HG02623 (cell line): ENCODE measurements at regions not wholly inside any gene's neighbourhood (a gene's known extent, or its start where the extent isn't known, plus 50 kb on each side); places are given as distances from the start of the nearest gene placed in this dataset.
"Not testable (repeated sequence)": the region's sequence is repeated elsewhere in the genome, so short reads cannot be mapped to it uniquely, and the experiment has no call there.

ENCODE experiments used
- ATAC-seq: cut with Tn5 transposase; IDR thresholded peaks from one replicate; pipeline ENCODE4 v1.9.1; 2021; ENCODE audit warnings: moderate library complexity; ENCODE audit not compliant: unreplicated experiment

DNA sequence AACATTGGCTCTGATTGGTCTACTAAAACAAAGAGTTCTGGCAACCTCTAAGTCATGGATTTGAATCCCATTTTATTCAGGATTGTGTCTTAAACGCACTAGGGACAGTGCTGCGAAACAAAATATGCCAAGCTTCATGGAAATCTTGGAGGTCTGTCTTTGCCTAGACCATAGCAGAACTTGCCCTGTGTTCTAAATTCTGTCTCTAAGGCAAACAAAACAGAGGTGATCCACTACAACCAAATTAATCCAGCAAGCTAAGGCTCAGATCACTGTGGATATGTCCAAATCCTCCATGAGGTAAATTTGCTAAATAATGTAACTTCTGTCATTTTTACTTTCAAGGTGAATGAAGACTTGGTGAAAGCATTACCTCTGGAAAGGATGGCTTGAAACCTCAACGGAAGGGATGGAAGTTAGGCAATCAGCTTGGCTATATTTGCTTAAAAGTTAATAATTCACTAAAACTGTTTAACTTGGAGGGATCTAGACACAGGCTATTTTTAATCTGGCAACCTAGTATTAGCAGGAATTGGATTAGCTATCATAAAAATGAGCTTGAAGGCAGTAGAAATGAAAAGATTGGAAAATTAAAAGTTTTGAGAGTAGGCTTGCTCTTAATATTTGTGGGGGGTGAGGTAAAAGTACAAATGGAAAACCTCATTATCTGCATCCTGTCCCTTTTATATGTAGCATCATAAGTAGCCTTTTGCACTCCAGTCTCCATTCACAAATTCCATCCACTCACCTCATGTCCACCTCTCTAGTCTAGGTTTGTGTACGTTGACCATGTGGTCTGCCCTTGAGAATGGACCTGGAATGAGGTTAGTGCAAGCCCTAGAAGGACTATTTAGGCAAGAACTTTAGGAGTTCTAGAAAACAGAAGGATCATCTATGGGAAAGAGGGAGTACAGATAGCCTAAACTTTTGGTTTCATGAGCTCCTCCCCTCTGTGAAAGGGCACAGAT, 176.2 kb downstream of the SMC2 start:
- no peak for ATAC-seq

DNA sequence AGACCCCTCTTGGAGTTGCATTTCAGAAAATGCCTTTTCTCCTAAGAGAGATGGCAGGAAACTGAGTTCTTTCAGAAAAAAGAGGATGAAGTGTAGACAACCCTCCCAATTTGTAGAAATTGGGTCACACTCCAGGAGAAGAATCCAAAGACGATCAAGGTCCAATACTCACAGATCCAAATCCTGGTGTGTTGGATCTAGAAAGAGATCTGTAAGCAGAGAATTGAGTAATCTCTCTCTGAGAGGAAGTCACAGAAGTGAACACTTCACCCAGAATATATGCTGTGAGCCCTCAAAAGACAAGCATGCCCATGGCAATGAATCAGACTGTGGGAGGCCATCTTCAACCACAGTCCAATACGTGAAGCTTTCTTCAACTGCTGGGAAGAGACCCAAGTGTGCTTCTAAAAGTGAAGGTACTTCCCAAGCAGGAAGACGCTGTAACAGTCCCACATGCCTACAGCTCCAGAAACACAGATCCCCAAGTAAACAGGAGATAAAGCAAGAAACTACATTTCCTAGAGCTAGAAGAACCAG, 182.7 kb downstream of the SMC2 start:
- no peak for ATAC-seq

- ATAC-seq = no peak
Measured at GRCh38 chr9:104278929-104279496, 184.9 kb downstream of the SMC2 start.

DNA sequence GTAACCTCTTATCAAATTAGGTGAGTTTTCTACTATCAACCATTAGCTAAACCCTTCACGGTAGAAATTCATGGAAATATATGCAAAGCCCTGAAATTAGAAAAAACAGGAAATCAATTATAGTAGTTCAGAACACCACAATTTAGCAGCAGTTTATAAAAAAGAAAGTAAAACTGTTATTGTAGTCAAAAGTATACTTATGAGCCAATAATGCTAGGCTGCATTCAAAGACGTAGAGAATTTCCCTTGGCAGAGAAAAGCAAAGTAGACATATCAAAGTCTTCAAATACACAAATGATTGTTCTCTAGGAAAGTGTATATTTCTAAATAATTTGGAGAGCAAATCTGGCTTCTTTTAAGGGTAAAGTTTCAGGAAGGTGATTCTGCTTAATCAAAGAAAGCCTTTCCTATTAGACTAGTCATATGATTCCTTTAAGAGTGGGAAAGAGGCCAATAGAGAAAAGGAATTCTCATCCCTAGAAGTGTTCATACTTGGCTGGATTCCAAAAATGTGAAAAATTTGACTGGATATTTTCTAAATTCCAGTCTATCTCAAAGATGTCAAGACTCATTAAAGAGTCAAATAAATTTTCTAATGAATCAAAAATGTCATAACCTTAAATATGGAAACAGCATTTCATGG, 185.5 kb downstream of the SMC2 start:
- ATAC-seq = no peak

DNA sequence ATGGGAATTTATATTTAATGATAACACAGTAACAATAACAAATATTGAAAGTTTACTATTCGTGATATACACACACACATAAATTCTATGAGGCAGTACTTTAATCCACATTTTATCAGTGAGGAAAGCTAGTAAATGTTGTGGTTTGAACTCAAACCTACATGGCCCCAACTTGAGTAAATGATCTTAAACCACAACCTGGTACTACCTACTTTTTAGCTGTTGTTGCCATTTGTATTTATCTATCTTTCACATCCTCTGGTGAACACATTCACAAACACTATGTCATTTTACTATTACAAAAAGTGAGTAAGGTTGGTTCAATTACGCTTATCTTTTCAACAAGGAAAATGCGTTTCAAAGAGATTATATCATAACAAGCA, 186.1 kb downstream of the SMC2 start:
- no peak for ATAC-seq

DNA sequence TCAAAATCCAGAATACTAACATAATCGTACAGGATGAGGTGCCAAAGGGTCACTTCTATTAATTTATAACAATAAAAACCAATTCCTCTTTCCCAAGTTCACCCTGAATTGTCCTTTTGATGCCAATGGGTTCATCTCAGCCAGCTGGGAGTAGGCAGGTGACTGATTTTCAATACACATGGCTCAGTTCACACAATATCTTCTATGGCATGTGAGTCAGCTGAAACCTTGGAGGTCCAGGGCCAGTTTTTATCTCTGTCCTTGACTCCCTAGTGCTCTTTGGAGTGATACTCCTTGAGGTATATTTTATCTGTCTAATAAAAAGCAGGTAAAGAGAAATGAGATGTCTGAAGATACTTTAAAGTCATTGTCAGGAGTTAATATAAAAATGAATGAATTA, 186.6 kb downstream of the SMC2 start:
- no peak for ATAC-seq

- ATAC-seq = no peak
Measured at GRCh38 chr9:104286187-104286586, 192.1 kb downstream of the SMC2 start.

- no peak for ATAC-seq
Measured at GRCh38 chr9:104286799-104287198, 192.7 kb downstream of the SMC2 start.

- no peak for ATAC-seq
Measured at GRCh38 chr9:104287253-104287878, 193.3 kb downstream of the SMC2 start.

GRCh38 chr9:104293877-104294276, 199.8 kb downstream of the SMC2 start:
- no peak for ATAC-seq

GRCh38 chr9:104300124-104300523, 203.9 kb upstream of the OR13F1 start:
- ATAC-seq = no peak

DNA sequence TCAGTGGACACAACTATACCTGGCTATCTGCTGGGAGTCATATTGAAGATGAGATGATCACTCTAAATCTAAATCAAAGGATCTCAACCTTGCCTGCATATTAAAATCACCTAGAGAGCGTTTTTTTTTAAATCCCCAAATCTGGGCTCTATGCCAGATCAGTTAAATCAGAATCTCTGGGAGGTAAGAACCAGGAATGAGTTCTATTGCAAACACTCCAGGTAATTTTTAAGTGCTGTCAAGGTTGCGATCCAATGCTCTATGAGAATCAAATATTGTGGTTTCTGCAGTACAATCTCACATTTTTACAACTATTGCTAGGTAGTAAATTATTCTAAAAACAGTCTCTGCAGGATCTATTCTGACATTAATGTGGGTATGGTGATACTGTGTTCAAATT, 202.3 kb upstream of the OR13F1 start:
- ATAC-seq = no peak

DNA sequence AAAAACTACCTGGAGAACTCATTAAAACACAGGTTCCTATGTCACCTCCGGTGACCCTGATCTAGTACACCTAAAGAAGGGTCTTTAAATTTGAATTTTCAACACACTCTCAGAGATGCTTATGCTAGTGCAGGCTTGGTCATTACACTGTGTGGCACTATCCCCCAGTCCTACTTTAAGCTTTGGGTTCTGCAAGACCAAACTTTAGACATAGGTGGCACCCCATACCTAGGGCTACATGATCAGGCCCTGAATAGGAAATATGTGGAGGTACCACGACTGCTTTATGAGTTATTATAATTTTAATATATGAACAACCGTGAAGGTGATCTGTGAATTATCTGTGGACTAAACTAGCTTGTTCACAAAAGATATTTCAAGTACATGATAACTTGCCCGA, 201.3 kb upstream of the OR13F1 start:
- no peak for ATAC-seq

- no peak for ATAC-seq
Measured at GRCh38 chr9:104304925-104305324, 199.1 kb upstream of the OR13F1 start.

DNA sequence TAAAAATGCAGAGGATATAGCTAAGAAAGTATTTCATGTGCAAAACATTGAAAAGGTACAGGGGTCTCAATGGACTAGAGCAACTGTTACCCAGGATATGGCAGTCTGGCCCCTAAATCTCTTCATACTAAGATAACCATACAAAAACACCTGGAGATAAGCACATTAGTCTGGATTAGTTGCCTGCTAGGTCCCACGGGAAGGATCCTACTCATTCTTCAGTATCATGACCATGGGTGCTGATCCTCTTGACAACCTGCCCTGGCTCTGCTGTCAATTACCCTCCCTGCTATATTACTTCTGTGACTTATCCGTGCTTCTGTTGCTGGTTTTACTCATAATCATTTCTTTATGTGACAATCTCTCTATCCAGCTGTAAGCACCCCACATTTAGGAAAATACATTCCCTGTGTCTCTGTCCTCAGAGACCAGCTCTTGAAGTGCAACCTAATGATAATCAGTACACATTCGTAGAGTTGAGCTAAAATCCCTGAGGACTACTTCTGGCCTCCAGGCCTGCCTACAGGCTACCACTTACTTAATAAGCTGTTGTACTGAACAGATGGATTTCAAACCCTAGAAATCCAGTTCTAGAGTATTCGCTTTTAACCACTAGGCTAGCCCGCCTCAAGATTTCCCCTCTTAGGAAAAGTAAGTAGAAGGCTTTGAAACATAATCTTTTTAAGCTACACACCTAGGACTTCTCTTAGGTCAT, 190.5 kb upstream of the OR13F1 start:
- no peak for ATAC-seq

DNA sequence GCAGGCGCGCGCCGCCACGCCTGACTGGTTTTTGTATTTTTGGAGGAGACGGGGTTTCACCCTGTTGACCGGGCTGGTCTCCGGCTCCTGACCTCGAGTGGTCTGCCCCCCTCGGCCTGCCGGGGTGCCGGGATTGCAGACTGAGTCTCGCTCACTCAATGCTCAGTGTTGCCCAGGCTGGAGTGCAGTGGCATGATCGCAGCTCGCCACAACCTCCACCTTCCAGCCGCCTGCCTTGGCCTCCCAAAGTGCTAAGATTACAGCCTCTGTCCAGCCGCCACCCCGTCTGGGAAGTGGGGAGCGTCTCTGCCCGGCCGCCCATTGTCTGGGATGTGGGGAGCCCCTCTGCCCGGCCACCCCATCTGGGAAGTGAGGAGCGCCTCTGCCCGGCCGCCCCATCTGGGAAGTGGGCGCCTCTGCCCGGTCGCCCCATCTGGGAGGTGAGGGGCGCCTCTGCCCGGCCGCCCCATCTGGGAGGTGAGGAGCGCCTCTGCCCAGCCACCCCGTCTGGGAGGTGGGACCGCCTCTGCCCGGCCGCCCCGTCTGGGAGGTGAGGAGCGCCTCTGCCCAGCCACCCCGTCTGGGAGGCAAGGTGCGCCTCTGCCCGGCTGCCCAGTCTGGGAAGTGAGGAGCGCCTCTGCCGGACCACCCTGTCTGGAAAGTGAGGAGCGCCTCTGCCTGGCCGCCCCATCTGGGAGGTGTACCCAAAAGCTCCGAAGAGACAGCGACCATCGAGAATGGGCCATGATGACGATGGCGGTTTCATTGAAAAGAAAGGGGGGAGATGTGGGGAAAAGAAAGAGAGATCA, 187.7 kb upstream of the OR13F1 start:
- not testable (repeated sequence) for ATAC-seq

- ATAC-seq = no peak
Measured at GRCh38 chr9:104319198-104319597, 184.9 kb upstream of the OR13F1 start.

- no peak for ATAC-seq
Measured at GRCh38 chr9:104319685-104320084, 184.4 kb upstream of the OR13F1 start.

- ATAC-seq = no peak
Measured at GRCh38 chr9:104322596-104322995, 181.5 kb upstream of the OR13F1 start.
